ENCODE measurements at regions not wholly inside any gene's neighbourhood (a gene's known extent, or its start where the extent isn't known, plus 50 kb on each side); places are given as distances from the start of the nearest gene placed in this dataset.
"Not testable (repeated sequence)": the region's sequence is repeated elsewhere in the genome, so short reads cannot be mapped to it uniquely, and the experiment has no call there.

GRCh38 chr5:114898602-114899001, 271.1 kb downstream of the TRIM36 start:
- no peaks in the 10 kb centered on the region for H3K4me1 ChIP-seq (ENCODE audit: insufficient read depth, poor library complexity, severe bottlenecking)
- ATAC-seq (ENCODE audit: low read depth) (no peak), DNase-seq (ENCODE audit: low spot score) (no peak)
- no peaks in the 10 kb centered on the region for H3K9me3 ChIP-seq (ENCODE audit: severe bottlenecking)
- H3K27ac ChIP-seq (ENCODE audit: poor library complexity, severe bottlenecking), result no peak overlapping the region
- TF ChIP-seq, protein P1, sequence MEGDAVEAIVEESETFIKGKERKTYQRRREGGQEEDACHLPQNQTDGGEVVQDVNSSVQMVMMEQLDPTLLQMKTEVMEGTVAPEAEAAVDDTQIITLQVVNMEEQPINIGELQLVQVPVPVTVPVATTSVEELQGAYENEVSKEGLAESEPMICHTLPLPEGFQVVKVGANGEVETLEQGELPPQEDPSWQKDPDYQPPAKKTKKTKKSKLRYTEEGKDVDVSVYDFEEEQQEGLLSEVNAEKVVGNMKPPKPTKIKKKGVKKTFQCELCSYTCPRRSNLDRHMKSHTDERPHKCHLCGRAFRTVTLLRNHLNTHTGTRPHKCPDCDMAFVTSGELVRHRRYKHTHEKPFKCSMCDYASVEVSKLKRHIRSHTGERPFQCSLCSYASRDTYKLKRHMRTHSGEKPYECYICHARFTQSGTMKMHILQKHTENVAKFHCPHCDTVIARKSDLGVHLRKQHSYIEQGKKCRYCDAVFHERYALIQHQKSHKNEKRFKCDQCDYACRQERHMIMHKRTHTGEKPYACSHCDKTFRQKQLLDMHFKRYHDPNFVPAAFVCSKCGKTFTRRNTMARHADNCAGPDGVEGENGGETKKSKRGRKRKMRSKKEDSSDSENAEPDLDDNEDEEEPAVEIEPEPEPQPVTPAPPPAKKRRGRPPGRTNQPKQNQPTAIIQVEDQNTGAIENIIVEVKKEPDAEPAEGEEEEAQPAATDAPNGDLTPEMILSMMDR (IDR thresholded peaks at IDR 0.05; ENCODE audit: poor library complexity, severe bottlenecking), result no peak
- H3K27me3 ChIP-seq (ENCODE audit: insufficient read depth, poor library complexity, severe bottlenecking), result no peaks in the 10 kb centered on the region
- H3K36me3 ChIP-seq (ENCODE audit: low read depth), result no peaks in the 10 kb centered on the region
- H3K4me3 ChIP-seq (ENCODE audit: severe bottlenecking), result no peak overlapping the region

GRCh38 chr5:114883675-114884074, 286.0 kb downstream of the TRIM36 start:
- ATAC-seq (ENCODE audit: low read depth), result 0 out of 3 replicates have a peak, but pooled peaks have one; percentile 19
- Histone ChIP-seq H3K4me3 (ENCODE audit: severe bottlenecking) (no peak overlapping the region), H3K27ac (ENCODE audit: poor library complexity, severe bottlenecking) (no peak overlapping the region), H3K27me3 (ENCODE audit: insufficient read depth, poor library complexity, severe bottlenecking) (no peaks in the 10 kb centered on the region), H3K4me1 (ENCODE audit: insufficient read depth, poor library complexity, severe bottlenecking) (no peaks in the 10 kb centered on the region), H3K9me3 (ENCODE audit: severe bottlenecking) (peaks cover 3% of the 10 kb centered on the region), H3K36me3 (ENCODE audit: low read depth) (no peaks in the 10 kb centered on the region)
- TF ChIP-seq, protein P1 (IDR thresholded peaks at IDR 0.05; ENCODE audit: poor library complexity, severe bottlenecking), result no peak
- DNase-seq (ENCODE audit: low spot score), result no peak

DNA sequence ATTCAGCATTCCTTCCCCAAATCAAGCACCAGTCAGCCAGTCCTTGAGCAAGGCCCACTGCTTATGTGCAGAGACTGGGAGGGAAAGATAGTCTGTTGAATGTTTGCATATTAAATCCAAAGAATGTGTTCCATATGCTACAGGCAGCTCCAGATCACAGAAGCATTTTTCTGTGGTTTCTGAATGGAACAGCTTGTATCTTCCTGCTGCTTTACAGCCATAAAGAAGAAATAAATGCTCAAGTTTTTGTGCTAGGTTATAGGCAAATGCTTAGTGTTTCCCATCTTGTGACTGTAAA, 310.3 kb downstream of the TRIM36 start:
- H3K4me3 ChIP-seq (ENCODE audit: severe bottlenecking), result no peak overlapping the region
- DNase-seq (ENCODE audit: low spot score), result no peak
- H3K4me1 ChIP-seq (ENCODE audit: insufficient read depth, poor library complexity, severe bottlenecking), result no peaks in the 10 kb centered on the region
- no peak overlapping the region for H3K27ac ChIP-seq (ENCODE audit: poor library complexity, severe bottlenecking)
- no peaks in the 10 kb centered on the region for H3K9me3 ChIP-seq (ENCODE audit: severe bottlenecking)
- H3K36me3 ChIP-seq (ENCODE audit: low read depth), result no peaks in the 10 kb centered on the region
- TF ChIP-seq, protein P1 (IDR thresholded peaks at IDR 0.05; ENCODE audit: poor library complexity, severe bottlenecking), result no peak
- no peak for ATAC-seq (ENCODE audit: low read depth)
- no peaks in the 10 kb centered on the region for H3K27me3 ChIP-seq (ENCODE audit: insufficient read depth, poor library complexity, severe bottlenecking)

DNA sequence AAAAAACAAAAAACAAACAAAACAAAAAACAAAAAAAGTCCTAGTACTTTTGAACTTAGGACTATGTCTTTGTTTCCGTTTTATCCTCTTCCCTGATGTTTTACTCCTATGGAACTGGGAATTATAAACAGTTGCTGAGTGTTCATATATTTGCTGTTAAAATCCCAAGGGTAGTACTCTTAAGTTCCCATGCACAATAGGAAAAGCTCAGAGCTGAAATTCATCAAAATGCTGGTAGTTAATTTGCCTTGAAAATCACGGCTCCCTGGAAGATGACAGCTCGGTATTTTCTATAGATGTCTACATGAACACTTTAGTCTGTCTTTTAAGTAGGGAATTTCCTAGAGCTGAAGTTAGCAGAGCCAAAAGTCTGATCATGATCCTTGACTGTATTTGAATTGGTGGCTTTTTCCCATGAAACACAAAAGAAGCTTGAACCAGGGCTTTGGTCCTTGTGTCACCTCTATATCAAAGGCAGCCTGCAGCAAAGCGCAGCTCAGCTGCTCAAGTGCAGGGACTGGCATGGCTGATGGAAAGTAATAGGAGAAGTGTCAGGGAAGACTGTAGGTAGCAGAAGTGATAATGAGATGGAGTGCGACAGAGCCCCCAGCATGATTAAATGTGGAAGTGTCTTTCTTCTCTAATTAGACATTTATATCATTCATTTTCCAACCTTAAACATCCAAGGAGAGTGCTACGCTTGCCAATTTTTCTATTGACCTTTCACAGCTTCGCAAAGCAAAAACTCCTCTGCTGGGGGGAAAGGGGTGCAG, 310.9 kb downstream of the TRIM36 start:
- no peaks in the 10 kb centered on the region for H3K4me1 ChIP-seq (ENCODE audit: insufficient read depth, poor library complexity, severe bottlenecking)
- H3K36me3 ChIP-seq (ENCODE audit: low read depth), result no peaks in the 10 kb centered on the region
- no peak overlapping the region for H3K27ac ChIP-seq (ENCODE audit: poor library complexity, severe bottlenecking)
- H3K9me3 ChIP-seq (ENCODE audit: severe bottlenecking), result no peaks in the 10 kb centered on the region
- no peak overlapping the region for H3K4me3 ChIP-seq (ENCODE audit: severe bottlenecking)
- DNase-seq (ENCODE audit: low spot score), result no peak
- ATAC-seq (ENCODE audit: low read depth), result no peak
- no peaks in the 10 kb centered on the region for H3K27me3 ChIP-seq (ENCODE audit: insufficient read depth, poor library complexity, severe bottlenecking)
- TF ChIP-seq, protein P1 (IDR thresholded peaks at IDR 0.05; ENCODE audit: poor library complexity, severe bottlenecking), result no peak

- Histone ChIP-seq H3K4me3 (ENCODE audit: severe bottlenecking) (no peak overlapping the region), H3K27ac (ENCODE audit: poor library complexity, severe bottlenecking) (no peak overlapping the region), H3K27me3 (ENCODE audit: insufficient read depth, poor library complexity, severe bottlenecking) (no peaks in the 10 kb centered on the region), H3K4me1 (ENCODE audit: insufficient read depth, poor library complexity, severe bottlenecking) (no peaks in the 10 kb centered on the region), H3K36me3 (ENCODE audit: low read depth) (no peaks in the 10 kb centered on the region), H3K9me3 (ENCODE audit: severe bottlenecking) (no peaks in the 10 kb centered on the region)
- TF ChIP-seq, protein P1 (IDR thresholded peaks at IDR 0.05; ENCODE audit: poor library complexity, severe bottlenecking), result no peak
- DNase-seq (ENCODE audit: low spot score) (no peak), ATAC-seq (ENCODE audit: low read depth) (peak; percentile 79)
These were observed 311.7 kb downstream of the TRIM36 start for GRCh38 chr5:114857941-114858551.

DNA sequence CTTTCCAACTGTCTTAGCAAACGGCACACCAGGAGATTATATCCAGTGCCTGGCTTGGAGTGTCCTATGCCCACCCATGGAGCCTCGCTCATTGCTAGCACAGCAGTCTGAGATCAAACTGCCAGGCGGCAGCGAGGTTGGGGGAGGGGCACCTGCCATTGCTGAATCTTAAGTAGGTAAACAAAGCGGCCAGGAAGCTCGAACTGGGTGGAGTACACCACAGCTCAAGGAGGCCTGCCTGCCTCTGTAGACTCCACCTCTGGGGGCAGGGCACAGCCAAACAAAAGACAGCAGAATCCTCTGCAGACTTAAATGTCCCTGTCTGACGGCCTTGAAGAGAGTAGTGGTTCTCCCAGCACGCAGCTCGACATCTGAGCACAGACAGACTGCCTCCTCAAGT, 325.0 kb downstream of the TRIM36 start:
- H3K27ac ChIP-seq (ENCODE audit: poor library complexity, severe bottlenecking); H3K4me3 ChIP-seq (ENCODE audit: severe bottlenecking); H3K36me3 ChIP-seq (ENCODE audit: low read depth); ATAC-seq (ENCODE audit: low read depth); H3K4me1 ChIP-seq (ENCODE audit: insufficient read depth, poor library complexity, severe bottlenecking); H3K9me3 ChIP-seq (ENCODE audit: severe bottlenecking); H3K27me3 ChIP-seq (ENCODE audit: insufficient read depth, poor library complexity, severe bottlenecking); DNase-seq (ENCODE audit: low spot score): not testable (repeated sequence)

Data from RWPE2 (cell line).